ENCODE measurements at regions not wholly inside any gene's neighbourhood (a gene's known extent, or its start where the extent isn't known, plus 50 kb on each side); places are given as distances from the start of the nearest gene placed in this dataset.
"Not testable (repeated sequence)": the region's sequence is repeated elsewhere in the genome, so short reads cannot be mapped to it uniquely, and the experiment has no call there.

- DNase-seq: not testable (repeated sequence)
Measured at GRCh38 chr4:67412153-67412712, 133.1 kb downstream of the CENPC start.

GRCh38 chr4:67403342-67403741 lies 142.0 kb downstream of the CENPC start:
- DNase-seq: no peak

DNA sequence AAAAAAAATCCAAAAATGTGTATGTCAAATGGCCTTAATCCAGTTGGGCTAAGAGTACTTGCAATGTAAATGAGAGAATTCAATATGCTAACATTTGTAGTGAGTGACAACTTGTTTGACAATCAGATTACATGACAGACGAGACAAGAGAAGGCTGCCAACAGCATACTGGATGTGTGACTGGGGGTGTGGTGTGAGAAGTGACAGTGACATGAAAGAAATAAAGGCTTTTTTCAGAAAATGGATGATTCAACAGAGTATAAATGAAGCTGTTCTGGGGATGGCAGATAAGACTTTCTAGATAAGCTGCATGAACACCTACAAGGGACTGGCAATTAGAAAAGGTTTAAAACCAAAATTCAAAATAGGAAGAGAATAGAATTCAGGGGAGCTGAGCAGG lies 143.4 kb downstream of the CENPC start:
- no peak for DNase-seq

DNA sequence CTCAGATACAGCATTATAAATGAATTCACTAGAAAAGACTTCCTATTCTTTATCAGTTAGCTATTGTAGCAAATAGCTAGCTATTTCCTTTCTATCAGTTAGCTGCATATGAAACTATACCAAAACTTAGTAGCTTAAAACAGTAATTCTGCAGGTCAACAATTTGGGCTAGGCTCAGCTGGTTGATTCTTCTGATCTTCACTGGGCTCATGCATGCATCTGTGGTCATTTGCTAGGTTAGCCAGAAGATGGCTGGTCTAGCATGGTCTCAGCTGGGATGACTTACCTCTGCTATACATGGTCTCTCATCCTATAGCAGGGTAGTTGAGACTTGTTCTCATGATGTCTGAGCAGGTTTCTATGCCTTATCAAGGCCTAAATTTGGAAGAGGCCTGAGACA lies 147.4 kb downstream of the CENPC start:
- no peak for DNase-seq

GRCh38 chr4:67397031-67397430 lies 148.3 kb downstream of the CENPC start:
- no peak for DNase-seq

- no peak for DNase-seq
Measured at GRCh38 chr4:67396008-67396407, 149.3 kb downstream of the CENPC start.

GRCh38 chr4:67394879-67395278 lies 150.4 kb downstream of the CENPC start:
- DNase-seq: no peak

GRCh38 chr4:67393699-67394281 lies 151.5 kb downstream of the CENPC start:
- peak; percentile 2 to 67 (median 57) for DNase-seq

DNA sequence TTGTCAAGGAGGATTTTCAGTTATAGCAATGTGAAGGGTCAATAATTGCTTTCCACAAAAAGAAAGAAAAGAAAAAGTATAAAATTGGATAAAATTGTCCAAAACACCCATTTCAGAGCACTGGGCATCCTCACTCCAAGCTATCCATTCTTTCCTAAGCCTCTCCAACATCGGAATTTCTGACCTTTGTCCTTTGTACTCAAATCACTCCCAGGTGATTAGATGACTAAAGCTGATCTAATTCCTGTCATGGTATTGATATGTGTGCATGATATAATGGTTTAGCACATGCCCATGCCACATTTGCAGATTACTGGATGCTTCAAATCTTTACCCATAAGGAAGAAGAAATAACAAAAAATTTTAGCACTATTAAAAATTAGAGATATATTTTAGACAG lies 152.3 kb downstream of the CENPC start:
- no peak for DNase-seq

- not testable (repeated sequence) for DNase-seq
Measured at GRCh38 chr4:67381406-67381804, 163.9 kb downstream of the CENPC start.

- DNase-seq: not testable (repeated sequence)
Measured at GRCh38 chr4:67380702-67381405, 164.4 kb downstream of the CENPC start.

DNA sequence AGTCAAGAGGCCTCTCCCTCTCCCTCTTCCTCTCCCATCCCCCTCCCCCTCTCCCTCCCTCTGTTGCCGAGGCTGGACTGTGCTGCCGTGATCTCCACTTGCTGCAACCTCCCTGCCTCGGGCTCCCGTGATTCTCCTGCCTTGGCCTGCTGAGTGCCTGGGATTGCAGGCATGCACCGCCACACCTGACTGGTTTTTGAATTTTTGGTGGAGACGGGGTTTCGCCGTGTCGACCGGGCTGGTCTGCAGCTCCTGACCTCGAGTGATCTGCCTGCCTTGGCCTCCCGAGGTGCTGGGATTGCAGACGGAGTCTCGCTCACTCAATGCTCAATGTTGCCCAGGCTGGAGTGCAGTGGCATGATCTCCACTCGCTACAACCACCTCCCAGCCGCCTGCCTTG lies 165.1 kb downstream of the CENPC start:
- DNase-seq: no peak

DNA sequence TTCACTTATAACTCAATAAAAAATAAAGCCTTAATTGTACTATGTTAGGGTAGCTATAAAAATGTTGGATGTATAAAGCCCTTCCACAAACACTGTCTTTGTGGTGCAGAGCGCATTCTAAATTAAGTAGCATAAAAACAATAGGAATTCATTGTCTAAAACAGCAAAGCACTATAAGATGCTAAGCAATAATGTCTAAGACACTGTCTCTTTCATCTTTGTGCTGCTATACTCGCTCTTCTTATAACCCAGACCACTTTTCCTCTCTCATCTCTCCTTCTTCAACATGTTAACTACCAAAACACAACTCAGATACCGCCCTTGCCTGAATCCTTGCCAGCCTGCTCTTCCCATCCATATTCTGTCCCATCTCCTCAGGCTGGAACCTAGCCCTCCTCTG lies 170.0 kb downstream of the CENPC start:
- no peak for DNase-seq

- DNase-seq: no peak
Measured at GRCh38 chr4:67371615-67372014, 173.7 kb downstream of the CENPC start.

- DNase-seq: no peak
Measured at GRCh38 chr4:67366311-67366861, 178.9 kb downstream of the CENPC start.

GRCh38 chr4:67365661-67366245 lies 179.6 kb downstream of the CENPC start:
- DNase-seq: no peak

- no peak for DNase-seq
Measured at GRCh38 chr4:67355806-67356205, 189.5 kb downstream of the CENPC start.

DNA sequence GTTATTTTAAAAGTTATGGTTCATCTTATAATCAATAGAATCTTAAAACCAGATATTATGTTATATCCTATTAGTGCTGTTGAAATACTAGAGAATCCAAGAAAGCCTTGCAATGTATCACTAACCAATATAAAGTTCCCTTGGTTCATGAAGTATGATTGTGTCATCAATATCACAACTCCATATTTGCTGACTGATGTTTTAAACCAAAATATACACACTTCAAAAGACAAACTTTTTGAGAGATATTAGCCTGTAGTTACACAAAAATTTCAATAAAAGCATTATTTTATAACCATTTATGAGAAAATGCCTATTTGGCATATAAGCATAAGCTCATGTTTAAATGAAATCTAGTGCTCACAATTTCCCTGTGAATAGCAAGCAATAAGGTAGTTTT lies 198.6 kb downstream of the CENPC start:
- no peak for DNase-seq

- no peak for DNase-seq
Measured at GRCh38 chr4:67344594-67345380, 200.5 kb downstream of the CENPC start.

DNA sequence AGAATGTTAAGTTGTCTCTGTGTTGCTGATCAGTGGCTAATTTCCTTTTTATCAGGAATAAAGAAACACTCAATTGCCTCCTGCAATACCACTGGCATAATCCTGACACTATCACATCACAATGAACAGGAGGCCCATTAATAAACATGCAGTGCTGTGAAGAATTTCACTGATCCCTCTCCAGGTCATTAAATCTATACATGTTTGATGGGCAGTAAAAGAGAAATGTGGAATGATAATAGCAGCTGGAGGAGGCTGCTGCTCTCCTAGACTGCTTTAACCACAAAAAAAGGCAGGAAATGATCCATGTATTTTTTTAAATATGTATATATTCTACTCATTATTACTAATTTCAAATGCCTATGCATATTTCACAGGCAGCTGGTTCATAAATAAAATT lies 202.1 kb downstream of the CENPC start:
- DNase-seq: peak in 1 of 3 experiments; percentile 3

GRCh38 chr4:67342291-67342690 lies 203.0 kb downstream of the CENPC start:
- DNase-seq: no peak

- DNase-seq: no peak
Measured at GRCh38 chr4:67333664-67334063, 211.6 kb downstream of the CENPC start.

DNA sequence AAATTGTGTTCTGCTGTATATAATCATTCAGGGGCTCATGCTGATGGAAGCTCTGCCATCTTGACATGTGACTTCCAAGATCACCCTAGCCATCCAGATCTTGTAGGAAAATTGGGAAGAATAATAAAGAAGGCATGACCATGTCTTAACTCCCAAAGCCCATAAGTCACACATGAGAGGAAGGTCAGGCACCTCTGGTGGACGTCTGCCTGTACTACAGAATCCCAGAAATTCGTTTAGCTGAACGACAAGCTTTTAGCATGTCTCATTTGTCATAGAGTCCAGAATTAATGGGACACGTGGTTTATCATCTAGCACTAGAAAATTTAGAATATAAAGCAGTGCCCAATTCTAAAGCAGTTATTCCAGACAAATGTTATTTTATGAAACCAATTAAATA lies 212.7 kb downstream of the CENPC start:
- no peak for DNase-seq
